DND-41 (cell line): ENCODE measurements at regions not wholly inside any gene's neighbourhood (a gene's known extent, or its start where the extent isn't known, plus 50 kb on each side); places are given as distances from the start of the nearest gene placed in this dataset.

ENCODE experiments used
- ATAC-seq: fragments of 200-7000 bp; cut with Tn5 transposase; 3 replicates; pipeline ENCODE4 v1.9.1; 2021; ENCODE audit warnings: low read depth; ENCODE audit not compliant: insufficient read depth
- DNase-seq: peaks from one replicate; pipeline ENCODE4 v3.0.0-alpha.2; 2020
- H2AFZ ChIP-seq: 2 replicates; pipeline ENCODE4 v1.6.0; 2012; ENCODE audit warnings: low read depth, low read length
- H3K27ac ChIP-seq: 2 replicates; pipeline ENCODE4 v1.5.1; 2012; ENCODE audit warnings: low read length, inconsistent platforms
- H3K27me3 ChIP-seq: fragments of 200-600 bp; sonication (generic); 2 replicates; pipeline ENCODE4 v1.6.0; 2012; ENCODE audit warnings: low read length, mild to moderate bottlenecking, inconsistent platforms; ENCODE audit not compliant: insufficient read depth, poor library complexity
- H3K36me3 ChIP-seq: 2 replicates; pipeline ENCODE4 v1.5.1; 2012; ENCODE audit warnings: low read length, inconsistent platforms; ENCODE audit not compliant: insufficient read depth
- H3K4me1 ChIP-seq: 2 replicates; pipeline ENCODE4 v1.5.1; 2012; ENCODE audit warnings: mild to moderate bottlenecking, low read length; ENCODE audit not compliant: insufficient read depth
- H3K4me2 ChIP-seq: 2 replicates; pipeline ENCODE4 v1.6.0; 2012; ENCODE audit warnings: mild to moderate bottlenecking, moderate library complexity, low read length, inconsistent platforms; ENCODE audit not compliant: insufficient read depth
- H3K4me3 ChIP-seq, 2 experiments: fragments of 200-600 bp in 1 of 2; shearing (Covaris generic) in 1 of 2; 2 replicates each; pipeline ENCODE4 v1.5.1; 2012 to 2016; ENCODE audit warnings: inconsistent platforms in 2 of 2, low read length in 2 of 2, mild to moderate bottlenecking in 2 of 2, low read depth in 1 of 2, moderate library complexity in 1 of 2
- H3K79me2 ChIP-seq: 2 replicates; pipeline ENCODE4 v1.6.0; 2012; ENCODE audit warnings: low read length, inconsistent platforms; ENCODE audit not compliant: insufficient read depth
- H3K9ac ChIP-seq: 2 replicates; pipeline ENCODE4 v1.6.0; 2012; ENCODE audit warnings: low read depth, mild to moderate bottlenecking, inconsistent platforms, low read length, moderate library complexity
- H3K9me3 ChIP-seq: 2 replicates; pipeline ENCODE4 v1.5.1; 2012; ENCODE audit warnings: low read length, moderate library complexity, mild to moderate bottlenecking, inconsistent platforms; ENCODE audit not compliant: insufficient read depth, severe bottlenecking
- H4K20me1 ChIP-seq: 2 replicates; pipeline ENCODE4 v1.6.0; 2012; ENCODE audit warnings: low read length; ENCODE audit not compliant: insufficient read depth
- CTCF ChIP-seq: IDR thresholded peaks from 2 replicates; pipeline ENCODE4 v1.5.1; 2012; ENCODE audit warnings: borderline replicate concordance, low read length, moderate library complexity, mild to moderate bottlenecking; ENCODE audit not compliant: poor library complexity, severe bottlenecking; ENCODE audit errors: extremely low read depth
- EZH2 ChIP-seq: IDR thresholded peaks from 3 replicates; pipeline ENCODE4 v1.6.1; 2012; ENCODE audit warnings: borderline replicate concordance, low read depth, mild to moderate bottlenecking, moderate library complexity, low read length, inconsistent platforms; ENCODE audit not compliant: severe bottlenecking

- Histone ChIP-seq H4K20me1 (no peaks in the 10 kb centered on the region), H3K79me2 (no peaks in the 10 kb centered on the region), H3K27ac (no peak overlapping the region), H3K36me3 (no peaks in the 10 kb centered on the region), H3K4me1 (no peaks in the 10 kb centered on the region), H2AFZ (no peak overlapping the region), H3K4me3 (no peak overlapping the region), H3K9me3 (no peaks in the 10 kb centered on the region), H3K9ac (no peak overlapping the region), H3K4me2 (no peak overlapping the region), H3K27me3 (no peaks in the 10 kb centered on the region)
- DNase-seq: no peak
- no peak for ATAC-seq
- TF ChIP-seq CTCF (no peak), EZH2 (no peak)
These were observed 210.0 kb upstream of the ZNF217 start for GRCh38 chr20:53803492-53804155.

DNA sequence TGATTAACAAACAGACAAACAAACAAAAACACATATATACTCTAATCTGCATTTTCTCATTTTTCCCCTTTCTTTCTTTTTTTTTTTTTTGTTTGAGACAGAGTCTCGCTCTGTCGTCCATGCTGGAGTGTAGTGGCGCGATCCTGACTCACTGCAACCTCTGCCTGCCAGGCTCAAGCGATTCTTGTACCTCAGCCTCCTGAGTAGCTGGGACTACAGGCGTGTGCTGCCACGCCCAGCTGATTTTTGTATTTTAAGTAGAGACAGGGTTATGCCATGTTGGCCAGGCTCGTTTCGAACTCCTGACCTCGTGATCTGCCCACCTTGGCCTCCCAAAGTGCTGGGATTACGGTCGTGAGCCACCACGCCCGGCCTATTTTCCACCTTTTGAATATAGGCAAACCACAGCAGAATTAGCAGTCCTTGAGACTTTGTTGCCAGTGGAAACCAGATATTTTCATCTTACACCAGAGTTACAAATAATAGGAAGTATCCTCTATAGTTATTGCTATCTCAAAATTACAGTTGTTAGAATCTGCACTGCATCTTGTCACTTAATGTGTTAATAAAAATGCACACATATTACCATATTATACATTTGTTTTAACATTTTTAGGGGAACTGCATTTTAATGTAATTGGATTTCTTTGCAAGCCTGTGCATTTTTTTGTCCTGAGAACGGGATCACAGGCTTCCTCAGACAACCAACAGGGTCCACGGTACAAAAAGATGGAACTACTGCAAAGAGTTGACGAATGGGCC is 208.2 kb upstream of the ZNF217 start:
- Histone ChIP-seq H3K4me3 (no peak overlapping the region), H3K9ac (no peak overlapping the region), H3K4me2 (no peak overlapping the region), H3K27me3 (no peaks in the 10 kb centered on the region), H3K9me3 (no peaks in the 10 kb centered on the region), H3K27ac (no peak overlapping the region), H2AFZ (no peak overlapping the region), H3K4me1 (no peaks in the 10 kb centered on the region), H4K20me1 (no peaks in the 10 kb centered on the region), H3K79me2 (no peaks in the 10 kb centered on the region), H3K36me3 (no peaks in the 10 kb centered on the region)
- no peak for DNase-seq
- no peak for ATAC-seq
- TF ChIP-seq EZH2 (no peak), CTCF (no peak)

DNA sequence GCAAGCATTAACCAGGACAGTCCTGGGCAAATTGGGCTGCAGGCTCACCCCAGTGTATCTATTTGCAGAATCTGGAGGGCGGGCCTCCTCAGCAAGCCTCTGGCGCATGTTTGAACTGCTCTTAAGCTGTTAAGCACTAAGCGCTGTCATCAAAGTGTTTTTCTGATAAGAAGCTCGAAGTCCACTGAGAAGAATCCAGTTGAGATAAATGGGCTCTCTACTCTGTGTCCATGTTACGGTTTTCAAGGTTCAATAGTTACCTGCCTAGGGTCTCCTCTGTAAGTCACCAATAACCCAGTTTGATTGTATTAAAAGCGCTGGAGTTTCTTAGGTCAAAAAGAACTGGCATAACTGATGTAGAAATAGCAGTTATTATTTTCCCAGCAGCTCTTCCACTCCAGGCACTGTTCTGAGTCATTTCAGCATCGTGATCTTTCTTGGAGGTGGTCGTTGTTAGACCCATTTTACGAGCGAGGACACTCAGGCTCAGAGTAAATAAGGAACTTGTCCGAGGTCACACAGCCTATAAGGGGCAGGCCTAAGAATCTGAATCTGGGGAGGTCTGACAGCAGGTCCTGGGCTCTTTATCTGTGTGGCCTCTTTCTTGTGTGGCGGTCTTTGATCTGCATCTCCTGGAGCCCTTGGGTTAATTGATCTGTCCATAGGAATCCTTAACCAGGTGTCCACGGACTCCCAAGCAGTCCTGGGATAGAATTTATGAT is 207.4 kb upstream of the ZNF217 start:
- Histone ChIP-seq H3K27ac (no peak overlapping the region), H3K4me2 (no peak overlapping the region), H3K36me3 (no peaks in the 10 kb centered on the region), H3K9ac (no peak overlapping the region), H3K4me3 (no peak overlapping the region), H4K20me1 (no peaks in the 10 kb centered on the region), H3K9me3 (no peaks in the 10 kb centered on the region), H2AFZ (no peak overlapping the region), H3K79me2 (no peaks in the 10 kb centered on the region), H3K4me1 (no peaks in the 10 kb centered on the region), H3K27me3 (no peaks in the 10 kb centered on the region)
- ATAC-seq: no peak
- DNase-seq: no peak
- TF ChIP-seq EZH2: no peak
- no peak for TF ChIP-seq CTCF
